GM10266 (cell line): ENCODE measurements at regions not wholly inside any gene's neighbourhood (a gene's known extent, or its start where the extent isn't known, plus 50 kb on each side); places are given as distances from the start of the nearest gene placed in this dataset.
A peak's percentile ranks its signal among the peaks of the same experiment; 100 is the strongest.

ENCODE experiments used
- DNase-seq: peaks from one replicate; pipeline ENCODE4 v3.0.0; 2012; ENCODE audit errors: extremely low spot score
- CTCF ChIP-seq: IDR thresholded peaks from 2 replicates; pipeline ENCODE4 v1.5.1; 2012; ENCODE audit warnings: mild to moderate bottlenecking, low read depth; ENCODE audit not compliant: control insufficient read depth, insufficient read depth; ENCODE audit errors: missing control alignments

GRCh38 chr5:158383486-158383885 lies 524.5 kb upstream of the CLINT1 start:
- TF ChIP-seq CTCF, result no peak

GRCh38 chr5:158382473-158382872 lies 523.5 kb upstream of the CLINT1 start:
- no peak for TF ChIP-seq CTCF
- DNase-seq, result peak; percentile 43

More at GRCh38 chr5:158383486-158383885, 524.5 kb upstream of the CLINT1 start:
- DNase-seq, result no peak

- no peak for TF ChIP-seq CTCF
- DNase-seq, result no peak
Observed at GRCh38 chr5:158381614-158382160, 522.7 kb upstream of the CLINT1 start.

GRCh38 chr5:158380661-158381060 lies 521.7 kb upstream of the CLINT1 start:
- no peak for TF ChIP-seq CTCF

GRCh38 chr5:158378931-158379330 lies 520.0 kb upstream of the CLINT1 start:
- no peak for DNase-seq
- TF ChIP-seq CTCF, result no peak

More at GRCh38 chr5:158380661-158381060, 521.7 kb upstream of the CLINT1 start:
- no peak for DNase-seq

GRCh38 chr5:158376679-158377078 lies 517.7 kb upstream of the CLINT1 start:
- TF ChIP-seq CTCF, result no peak
- no peak for DNase-seq

- TF ChIP-seq CTCF, result no peak
- DNase-seq, result no peak
Observed at GRCh38 chr5:158375531-158375930, 516.6 kb upstream of the CLINT1 start.
